Gastrocnemius medialis (tissue), 4 donors: ENCODE measurements at regions not wholly inside any gene's neighbourhood (a gene's known extent, or its start where the extent isn't known, plus 50 kb on each side); places are given as distances from the start of the nearest gene placed in this dataset.

Experiments used
- ATAC-seq, 2 donors: fragments of 150-250 bp; one replicate each; pipeline ENCODE4 v1.9.1; 2016
- DNase-seq, 2 donors: peaks; one replicate each; pipeline ENCODE4 v3.0.0-alpha.2; 2019
- H3K27ac ChIP-seq, 4 donors: fragments of 200-600 bp; sonication (generic); 1 replicate in 1 of 4; 2 replicates in 3 of 4; pipeline ENCODE4 v1.5.1; 2016 to 2018; ENCODE audit warnings: mild to moderate bottlenecking in 2 of 4, moderate library complexity in 1 of 4
- H3K27me3 ChIP-seq, 3 donors: fragments of 200-600 bp; sonication (generic) in 2 of 3; 1 replicate in 1 of 3; 2 replicates in 2 of 3; pipeline versions ENCODE4 v1.5.1 to v1.6.0; 2016 to 2019; ENCODE audit warnings: mild to moderate bottlenecking in 1 of 3, moderate library complexity in 1 of 3
- H3K36me3 ChIP-seq, 2 donors: fragments of 200-600 bp; sonication (generic) in 1 of 2; one replicate each; pipeline ENCODE4 v1.5.1; 2017 to 2018
- H3K4me1 ChIP-seq, 2 donors: fragments of 200-600 bp; sonication (generic) in 1 of 2; one replicate each; pipeline ENCODE4 v1.5.1; 2016 to 2017; ENCODE audit warnings: mild to moderate bottlenecking in 2 of 2
- H3K4me3 ChIP-seq, 4 donors: fragments of 200-600 bp; sonication (generic) in 3 of 4; 1 replicate in 1 of 4; 2 replicates in 3 of 4; pipeline ENCODE4 v1.5.1; 2016 to 2019; ENCODE audit warnings: mild to moderate bottlenecking in 2 of 4
- H3K9me3 ChIP-seq, 3 donors: fragments of 200-600 bp; sonication (generic) in 2 of 3; 1 replicate in 1 of 3; 2 replicates in 2 of 3; pipeline ENCODE4 v1.5.1; 2016 to 2019
- POLR2A ChIP-seq, 2 donors: fragments of 450-650 bp; IDR thresholded peaks; one replicate each; pipeline ENCODE4 v1.6.1; 2017; ENCODE audit warnings: antibody characterized with exemption in 2 of 2, mild to moderate bottlenecking in 2 of 2, moderate library complexity in 2 of 2
- in situ Hi-C, 4 donors: fragments of 200-750 bp; cut with MboI; loops; one replicate each; pipeline versions ENCODE4 v1.15.0 to v1.8.0; 2017; ENCODE audit warnings: low sequenced_read_pairs in 4 of 4
- intact Hi-C: fragments of 100-400 bp; cut with DNase I; formaldehyde crosslinking; loops from one replicate; pipeline ENCODE4 v1.15.1; 2023; ENCODE audit warnings: low total_unique reads
- TF ChIP-seq, protein P1 (sequence below), 5 experiments: fragments of 450-650 bp in 3 of 5; fragments of 200-600 bp in 2 of 5; sonication (generic) in 2 of 5; IDR thresholded peaks in 4 of 5; conservative IDR thresholded peaks in 1 of 5; 1 replicate in 4 of 5; 2 replicates in 1 of 5; pipeline ENCODE4 v1.5.1; 2016 to 2019; ENCODE audit warnings: antibody characterized with exemption in 5 of 5, mild to moderate bottlenecking in 3 of 5, moderate library complexity in 3 of 5

DNA sequence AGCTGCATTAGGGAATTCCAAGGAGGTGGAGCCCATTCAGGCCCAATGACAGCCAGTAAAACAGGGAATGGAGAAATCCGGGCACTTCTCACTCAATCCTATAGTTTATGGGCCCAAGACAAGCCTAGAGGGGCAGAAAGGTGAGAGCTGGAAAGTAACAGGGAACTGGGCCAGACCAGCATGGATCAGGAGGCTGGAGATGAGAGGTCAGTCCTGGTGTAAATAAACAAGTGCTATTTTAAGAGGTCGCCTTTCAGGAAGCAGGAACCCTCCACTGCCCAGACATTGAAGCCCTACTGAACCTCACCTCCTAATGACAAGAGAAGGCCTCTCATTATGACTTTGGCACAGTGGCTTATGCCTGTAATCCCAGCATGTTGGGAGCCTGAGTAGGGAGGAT is 57.2 kb upstream of the TGM3 start:
- Histone ChIP-seq H3K4me3 (no peak overlapping the region), H3K4me1 (peaks cover 0 to 7% of the 10 kb centered on the region in 2 donors), H3K36me3 (no peaks in the 10 kb centered on the region), H3K9me3 (no peaks in the 10 kb centered on the region), H3K27ac (no peak overlapping the region), H3K27me3 (no peaks in the 10 kb centered on the region)
- no peak for ATAC-seq
- in situ Hi-C loops (no loop called here), intact Hi-C loops (no loop called here)
- no peak for DNase-seq
- no peak for TF ChIP-seq POLR2A (IDR thresholded peaks at IDR 0.05)
- TF ChIP-seq, protein P1, sequence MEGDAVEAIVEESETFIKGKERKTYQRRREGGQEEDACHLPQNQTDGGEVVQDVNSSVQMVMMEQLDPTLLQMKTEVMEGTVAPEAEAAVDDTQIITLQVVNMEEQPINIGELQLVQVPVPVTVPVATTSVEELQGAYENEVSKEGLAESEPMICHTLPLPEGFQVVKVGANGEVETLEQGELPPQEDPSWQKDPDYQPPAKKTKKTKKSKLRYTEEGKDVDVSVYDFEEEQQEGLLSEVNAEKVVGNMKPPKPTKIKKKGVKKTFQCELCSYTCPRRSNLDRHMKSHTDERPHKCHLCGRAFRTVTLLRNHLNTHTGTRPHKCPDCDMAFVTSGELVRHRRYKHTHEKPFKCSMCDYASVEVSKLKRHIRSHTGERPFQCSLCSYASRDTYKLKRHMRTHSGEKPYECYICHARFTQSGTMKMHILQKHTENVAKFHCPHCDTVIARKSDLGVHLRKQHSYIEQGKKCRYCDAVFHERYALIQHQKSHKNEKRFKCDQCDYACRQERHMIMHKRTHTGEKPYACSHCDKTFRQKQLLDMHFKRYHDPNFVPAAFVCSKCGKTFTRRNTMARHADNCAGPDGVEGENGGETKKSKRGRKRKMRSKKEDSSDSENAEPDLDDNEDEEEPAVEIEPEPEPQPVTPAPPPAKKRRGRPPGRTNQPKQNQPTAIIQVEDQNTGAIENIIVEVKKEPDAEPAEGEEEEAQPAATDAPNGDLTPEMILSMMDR (IDR thresholded peaks at IDR 0.05 in 4 of 5, conservative IDR thresholded peaks at IDR 0.05 in 1 of 5) = no peak

- in situ Hi-C loops = no loop called here
- peaks cover 0 to 7% of the 10 kb centered on the region in 2 donors for H3K4me1 ChIP-seq
- TF ChIP-seq, protein P1 (IDR thresholded peaks at IDR 0.05 in 4 of 5, conservative IDR thresholded peaks at IDR 0.05 in 1 of 5) = no peak
- no peak for TF ChIP-seq POLR2A (IDR thresholded peaks at IDR 0.05)
- intact Hi-C loops = no loop called here
- no peak overlapping the region for H3K4me3 ChIP-seq
- no peak for DNase-seq
- no peak for ATAC-seq
- H3K27ac ChIP-seq = no peak overlapping the region
- H3K27me3 ChIP-seq = peaks cover 0 to 3% (median 0%) of the 10 kb centered on the region in 3 donors
- H3K36me3 ChIP-seq = no peaks in the 10 kb centered on the region
- H3K9me3 ChIP-seq = no peaks in the 10 kb centered on the region
These were observed 55.0 kb upstream of the TGM3 start for GRCh38 chr20:2240835-2241234.

DNA sequence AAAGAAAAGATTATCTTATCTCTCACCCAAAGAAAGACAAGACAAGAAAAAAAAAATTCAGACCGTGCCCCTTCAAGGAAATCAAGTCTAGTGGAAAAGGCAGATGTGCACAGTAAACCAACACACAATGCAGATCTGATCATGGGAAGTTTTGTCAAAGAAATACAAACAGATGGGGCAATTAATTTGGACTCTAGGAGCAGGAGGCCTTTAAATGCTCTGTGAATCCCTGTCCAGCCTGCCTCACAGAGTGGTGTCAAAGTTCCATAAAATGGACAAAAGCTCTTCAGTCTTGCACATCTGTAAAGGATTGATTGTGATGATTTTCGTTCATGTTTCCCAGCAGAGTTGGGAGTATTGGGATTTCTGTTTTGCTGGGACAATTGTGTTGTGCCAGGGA is 53.1 kb upstream of the TGM3 start:
- Histone ChIP-seq H3K36me3 (no peaks in the 10 kb centered on the region), H3K4me3 (no peak overlapping the region), H3K27ac (no peak overlapping the region), H3K27me3 (peaks cover 0 to 3% (median 0%) of the 10 kb centered on the region in 3 donors), H3K4me1 (no peaks in the 10 kb centered on the region), H3K9me3 (no peaks in the 10 kb centered on the region)
- in situ Hi-C loops = no loop called here
- ATAC-seq = no peak
- intact Hi-C loops = no loop called here
- DNase-seq = no peak
- no peak for TF ChIP-seq POLR2A (IDR thresholded peaks at IDR 0.05)
- TF ChIP-seq, protein P1 (IDR thresholded peaks at IDR 0.05 in 4 of 5, conservative IDR thresholded peaks at IDR 0.05 in 1 of 5) = no peak

DNA sequence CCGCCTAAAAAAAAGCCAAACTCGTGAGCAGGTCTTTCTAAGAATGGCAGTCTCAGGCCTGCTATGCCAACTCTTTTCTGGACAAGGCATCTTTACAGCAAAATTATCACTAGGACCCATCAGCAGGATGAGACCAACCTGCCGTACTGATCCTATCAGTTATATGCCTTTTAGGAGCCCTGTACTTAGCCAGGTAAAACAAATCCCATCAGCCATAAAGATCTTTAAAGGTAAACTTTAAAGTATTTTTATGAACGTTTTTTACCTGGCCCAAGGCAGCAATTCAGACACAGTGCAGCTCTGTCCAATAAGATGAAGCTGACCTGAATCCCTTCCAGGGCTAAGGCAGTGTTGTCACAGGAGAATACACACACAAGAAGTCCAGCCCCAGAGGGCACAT is 51.3 kb upstream of the TGM3 start:
- Histone ChIP-seq H3K27ac (no peak overlapping the region), H3K36me3 (no peaks in the 10 kb centered on the region), H3K4me3 (no peak overlapping the region), H3K27me3 (peaks cover 0 to 3% (median 0%) of the 10 kb centered on the region in 3 donors), H3K4me1 (no peaks in the 10 kb centered on the region), H3K9me3 (no peaks in the 10 kb centered on the region)
- DNase-seq (no peak), ATAC-seq (no peak)
- in situ Hi-C loops (no loop called here), intact Hi-C loops (no loop called here)
- TF ChIP-seq POLR2A (IDR thresholded peaks at IDR 0.05) = no peak
- TF ChIP-seq, protein P1 (IDR thresholded peaks at IDR 0.05 in 4 of 5, conservative IDR thresholded peaks at IDR 0.05 in 1 of 5) = no peak

DNA sequence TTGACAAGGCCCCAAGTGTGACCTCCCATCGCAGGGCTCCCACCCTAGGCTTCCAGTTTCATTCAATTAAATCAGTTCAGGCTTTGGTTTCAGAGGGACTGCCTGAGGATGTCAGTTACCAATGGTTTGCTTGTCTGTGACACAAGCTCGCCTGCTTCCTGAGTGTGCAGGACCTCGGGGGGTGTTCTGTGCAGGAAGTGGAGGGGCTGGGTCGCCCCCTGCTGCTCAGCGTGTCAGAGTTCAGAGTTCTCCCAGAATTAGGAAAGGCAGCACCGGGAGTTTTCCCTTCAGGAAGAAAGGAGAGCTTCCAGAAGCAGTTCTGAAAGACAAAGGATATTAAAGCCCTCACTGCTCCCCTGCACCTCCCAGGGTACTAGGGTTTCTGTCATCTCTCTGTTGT is 50.8 kb upstream of the TGM3 start:
- Histone ChIP-seq H3K4me3 (no peak overlapping the region), H3K27me3 (peaks cover 0 to 3% (median 0%) of the 10 kb centered on the region in 3 donors), H3K4me1 (no peaks in the 10 kb centered on the region), H3K27ac (no peak overlapping the region), H3K36me3 (no peaks in the 10 kb centered on the region), H3K9me3 (no peaks in the 10 kb centered on the region)
- intact Hi-C loops = no loop called here
- no peak for TF ChIP-seq POLR2A (IDR thresholded peaks at IDR 0.05)
- TF ChIP-seq, protein P1 (IDR thresholded peaks at IDR 0.05 in 4 of 5, conservative IDR thresholded peaks at IDR 0.05 in 1 of 5) = no peak
- DNase-seq = no peak
- ATAC-seq = no peak
- in situ Hi-C loops = no loop called here
